Vagina (tissue), 2 donors: ENCODE measurements at regions not wholly inside any gene's neighbourhood (a gene's known extent, or its start where the extent isn't known, plus 50 kb on each side); places are given as distances from the start of the nearest gene placed in this dataset.

Source experiments
- DNase-seq, 2 donors: peaks; one replicate each; pipeline ENCODE4 v3.0.0-alpha.2; 2017; ENCODE audit errors: extremely low spot score in 2 of 2
- H3K27ac ChIP-seq: fragments of 200-600 bp; sonication (generic); one replicate; pipeline ENCODE4 v1.5.1; 2019
- H3K27me3 ChIP-seq: fragments of 200-600 bp; sonication (generic); one replicate; pipeline ENCODE4 v1.5.1; 2019
- H3K36me3 ChIP-seq, 2 donors: fragments of 200-600 bp; sonication (generic); one replicate each; pipeline ENCODE4 v1.5.1; 2017 to 2019
- H3K4me1 ChIP-seq: fragments of 200-600 bp; sonication (generic); one replicate; pipeline ENCODE4 v1.5.1; 2019
- H3K4me3 ChIP-seq, 2 donors: fragments of 200-600 bp; sonication (generic); 1 replicate in 1 of 2; 2 replicates in 1 of 2; pipeline ENCODE4 v1.5.1; 2016 to 2019
- H3K9me3 ChIP-seq: fragments of 200-600 bp; sonication (generic); one replicate; pipeline ENCODE4 v1.5.1; 2019
- CTCF ChIP-seq, 3 experiments: fragments of 450-650 bp in 2 of 3; fragments of 200-600 bp in 1 of 3; sonication (generic) in 1 of 3; IDR thresholded peaks; one replicate each; pipeline ENCODE4 v1.5.1; 2017 to 2019; ENCODE audit warnings: antibody characterized with exemption in 3 of 3, mild to moderate bottlenecking in 2 of 3, moderate library complexity in 2 of 3
- POLR2A ChIP-seq, 2 donors: fragments of 450-650 bp; IDR thresholded peaks; one replicate each; pipeline ENCODE4 v1.6.1; 2017; ENCODE audit warnings: antibody characterized with exemption in 2 of 2, mild to moderate bottlenecking in 2 of 2, moderate library complexity in 2 of 2
- POLR2AphosphoS5 ChIP-seq, 2 donors: sonication (generic); formaldehyde crosslinking; IDR thresholded peaks; one replicate each; pipeline ENCODE4 v1.9.0; 2017; ENCODE audit warnings: antibody characterized with exemption in 2 of 2, mild to moderate bottlenecking in 2 of 2, low read depth in 1 of 2; ENCODE audit not compliant: insufficient read depth in 1 of 2
- intact Hi-C: fragments of 100-400 bp; cut with DNase I; formaldehyde crosslinking; loops from one replicate; pipeline ENCODE4 v1.15.1; 2023

DNA sequence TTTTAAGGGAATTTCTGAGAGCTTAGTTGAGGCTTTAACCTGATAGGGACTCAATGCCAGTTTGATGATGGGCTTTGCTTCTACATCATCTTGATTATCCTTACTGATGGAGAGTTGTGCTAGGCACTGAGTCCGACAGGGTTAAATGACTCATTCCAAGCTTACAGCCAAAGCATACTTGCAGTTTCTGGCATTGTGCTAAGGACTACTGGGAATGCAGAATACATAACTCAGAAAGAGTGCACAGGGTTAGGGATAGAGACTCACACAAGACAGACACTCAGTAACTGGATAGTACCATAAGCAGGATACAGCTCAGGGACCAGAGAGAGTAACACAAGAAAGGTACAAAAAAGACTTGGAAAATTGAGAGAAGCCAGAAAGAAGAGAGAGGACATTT, 94.1 kb upstream of the SLC14A2 start:
- Histone ChIP-seq H3K4me3 (no peak overlapping the region), H3K27me3 (no peaks in the 10 kb centered on the region), H3K36me3 (no peaks in the 10 kb centered on the region), H3K27ac (no peak overlapping the region), H3K4me1 (peaks cover 26% of the 10 kb centered on the region), H3K9me3 (no peaks in the 10 kb centered on the region)
- intact Hi-C loops: loop anchor here (10.0 kb wide), 1 partner anchor 196 kb away; no protein-coding TSS in a partner anchor
- no peak for TF ChIP-seq POLR2AphosphoS5 (IDR thresholded peaks at IDR 0.05; ENCODE audit: insufficient read depth in 1 of 2, low read depth in 1 of 2)
- no peak for TF ChIP-seq POLR2A (IDR thresholded peaks at IDR 0.05)
- no peak for TF ChIP-seq CTCF (IDR thresholded peaks at IDR 0.05)
- DNase-seq: no peak

DNA sequence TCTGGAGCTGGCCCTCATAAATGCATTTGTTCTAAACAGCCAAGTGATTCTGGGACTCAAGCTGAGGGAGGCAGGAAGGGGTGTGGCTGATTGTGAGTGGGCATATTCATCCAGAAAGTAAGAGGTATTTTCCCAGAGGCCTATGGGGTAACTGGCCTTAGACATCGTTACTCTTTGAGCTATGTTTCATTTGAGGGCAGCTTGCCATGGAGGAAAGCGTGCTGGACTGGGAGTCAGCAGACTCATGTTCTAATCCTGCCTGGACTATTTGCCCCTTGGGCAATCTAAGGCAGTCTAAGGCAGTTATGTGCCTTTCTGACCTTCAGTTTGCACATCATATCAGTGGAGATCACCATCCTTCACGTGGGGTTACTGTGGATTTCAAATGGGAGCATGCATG, 93.5 kb upstream of the SLC14A2 start:
- TF ChIP-seq POLR2A (IDR thresholded peaks at IDR 0.05): no peak
- no peak for TF ChIP-seq CTCF (IDR thresholded peaks at IDR 0.05)
- TF ChIP-seq POLR2AphosphoS5 (IDR thresholded peaks at IDR 0.05; ENCODE audit: insufficient read depth in 1 of 2, low read depth in 1 of 2): no peak
- Histone ChIP-seq H3K9me3 (no peaks in the 10 kb centered on the region), H3K27ac (no peak overlapping the region), H3K27me3 (no peaks in the 10 kb centered on the region), H3K4me1 (peaks cover 20% of the 10 kb centered on the region), H3K4me3 (no peak overlapping the region), H3K36me3 (no peaks in the 10 kb centered on the region)
- intact Hi-C loops: loop anchor here (10.0 kb wide), 1 partner anchor 197 kb away; no protein-coding TSS in a partner anchor
- DNase-seq: no peak

DNA sequence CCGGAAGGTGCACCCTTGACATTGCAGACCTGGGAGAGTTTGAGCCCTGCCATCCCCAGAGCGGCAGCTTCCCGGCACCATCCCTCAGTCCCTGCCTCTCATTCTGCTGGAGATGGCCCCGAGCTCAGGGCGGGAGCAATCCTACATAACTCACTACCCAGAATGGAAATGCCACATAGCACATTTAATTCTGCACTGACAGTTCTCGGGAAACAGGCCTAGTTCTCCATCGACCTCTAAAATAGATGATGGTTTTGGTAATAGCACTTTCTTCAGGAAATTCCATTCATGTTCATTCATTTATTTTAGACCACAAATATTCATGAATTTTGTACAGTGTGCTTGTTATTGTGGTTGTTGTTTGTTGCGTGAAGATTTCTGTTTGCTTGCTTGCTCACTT, 92.9 kb upstream of the SLC14A2 start:
- H3K9me3 ChIP-seq: no peaks in the 10 kb centered on the region
- no peak for DNase-seq
- H3K27ac ChIP-seq: no peak overlapping the region
- H3K36me3 ChIP-seq: no peaks in the 10 kb centered on the region
- TF ChIP-seq POLR2AphosphoS5 (IDR thresholded peaks at IDR 0.05; ENCODE audit: insufficient read depth in 1 of 2, low read depth in 1 of 2) (no peak), POLR2A (IDR thresholded peaks at IDR 0.05) (no peak), CTCF (IDR thresholded peaks at IDR 0.05) (no peak)
- H3K27me3 ChIP-seq: no peaks in the 10 kb centered on the region
- H3K4me3 ChIP-seq: no peak overlapping the region
- peaks cover 18% of the 10 kb centered on the region for H3K4me1 ChIP-seq
- intact Hi-C loops: loop anchor here (10.0 kb wide), 1 partner anchor 198 kb away; no protein-coding TSS in a partner anchor

GRCh38 chr18:45525301-45525700, 90.0 kb upstream of the SLC14A2 start:
- no peaks in the 10 kb centered on the region for H3K27me3 ChIP-seq
- DNase-seq: no peak

More at GRCh38 chr18:45525301-45525700, 90.0 kb upstream of the SLC14A2 start:
- TF ChIP-seq POLR2AphosphoS5 (IDR thresholded peaks at IDR 0.05; ENCODE audit: insufficient read depth in 1 of 2, low read depth in 1 of 2) (no peak), CTCF (IDR thresholded peaks at IDR 0.05) (no peak), POLR2A (IDR thresholded peaks at IDR 0.05) (no peak)
- H3K4me1 ChIP-seq: peaks cover 18% of the 10 kb centered on the region
- no peaks in the 10 kb centered on the region for H3K36me3 ChIP-seq
- H3K27ac ChIP-seq: no peak overlapping the region
- intact Hi-C loops: loop anchor here (10.0 kb wide), 1 partner anchor 200 kb away; no protein-coding TSS in a partner anchor
- no peak overlapping the region for H3K4me3 ChIP-seq
- H3K9me3 ChIP-seq: no peaks in the 10 kb centered on the region
